ENCODE measurements at regions not wholly inside any gene's neighbourhood (a gene's known extent, or its start where the extent isn't known, plus 50 kb on each side); places are given as distances from the start of the nearest gene placed in this dataset.

- no peak overlapping the region for H3K4me3 Mint-ChIP-seq (ENCODE audit: unreplicated experiment)
- CTCF ChIA-PET, result interaction anchor here (0.6 to 0.7 kb wide), 2 partner anchors 28 to 238 kb away, joined by 3 read pairs; no protein-coding TSS in a partner anchor
- no peaks in the 10 kb centered on the region for H3K9me3 Mint-ChIP-seq (ENCODE audit: unreplicated experiment)
- H3K4me1 Mint-ChIP-seq (ENCODE audit: insufficient read depth, unreplicated experiment), result no peaks in the 10 kb centered on the region
- H3K36me3 Mint-ChIP-seq (ENCODE audit: insufficient read depth, unreplicated experiment), result no peaks in the 10 kb centered on the region
- POLR2A ChIA-PET, result no interaction called here
- no peak overlapping the region for H3K27ac Mint-ChIP-seq (ENCODE audit: low read depth, unreplicated experiment)
- intact Hi-C loops (cut with micrococcal nuclease), result no loop called here
- DNase-seq (ENCODE audit: unreplicated experiment), result no peak
- no peak for TF ChIP-seq CTCF (IDR thresholded peaks at IDR 0.05; ENCODE audit: unreplicated experiment)
- BruUV-seq (replicated peaks), result no TSS peak
- H3K27me3 Mint-ChIP-seq (ENCODE audit: insufficient read depth, unreplicated experiment), result no peaks in the 10 kb centered on the region
Measured at GRCh38 chr11:92894197-92894596, 75.3 kb upstream of the MTNR1B start.

- CTCF ChIA-PET, result interaction anchor here (1.0 to 1.2 kb wide), 2 partner anchors 44 to 1189 kb away, joined by 3 read pairs; no protein-coding TSS in a partner anchor
- POLR2A ChIA-PET, result no interaction called here
- no peak for DNase-seq (ENCODE audit: unreplicated experiment)
- no peak overlapping the region for H3K4me3 Mint-ChIP-seq (ENCODE audit: unreplicated experiment)
- no peak for TF ChIP-seq CTCF (IDR thresholded peaks at IDR 0.05; ENCODE audit: unreplicated experiment)
- H3K36me3 Mint-ChIP-seq (ENCODE audit: insufficient read depth, unreplicated experiment), result no peaks in the 10 kb centered on the region
- intact Hi-C loops (cut with micrococcal nuclease), result no loop called here
- BruUV-seq (replicated peaks), result no TSS peak
- no peak overlapping the region for H3K27ac Mint-ChIP-seq (ENCODE audit: low read depth, unreplicated experiment)
- no peaks in the 10 kb centered on the region for H3K9me3 Mint-ChIP-seq (ENCODE audit: unreplicated experiment)
- H3K4me1 Mint-ChIP-seq (ENCODE audit: insufficient read depth, unreplicated experiment), result no peaks in the 10 kb centered on the region
- no peaks in the 10 kb centered on the region for H3K27me3 Mint-ChIP-seq (ENCODE audit: insufficient read depth, unreplicated experiment)
Measured at GRCh38 chr11:92897487-92897886, 72.0 kb upstream of the MTNR1B start.

- ChIA-PET CTCF (interaction anchor here (0.6 kb wide), 2 partner anchors 17 to 990 kb away, joined by 3 read pairs; no protein-coding TSS in a partner anchor), POLR2A (no interaction called here)
- intact Hi-C loops (cut with micrococcal nuclease), result no loop called here
- BruUV-seq (replicated peaks), result no TSS peak
- no peaks in the 10 kb centered on the region for H3K36me3 Mint-ChIP-seq (ENCODE audit: insufficient read depth, unreplicated experiment)
- H3K4me3 Mint-ChIP-seq (ENCODE audit: unreplicated experiment), result no peak overlapping the region
- no peak overlapping the region for H3K27ac Mint-ChIP-seq (ENCODE audit: low read depth, unreplicated experiment)
- DNase-seq (ENCODE audit: unreplicated experiment), result no peak
- H3K27me3 Mint-ChIP-seq (ENCODE audit: insufficient read depth, unreplicated experiment), result no peaks in the 10 kb centered on the region
- H3K4me1 Mint-ChIP-seq (ENCODE audit: insufficient read depth, unreplicated experiment), result no peaks in the 10 kb centered on the region
- TF ChIP-seq CTCF (IDR thresholded peaks at IDR 0.05; ENCODE audit: unreplicated experiment), result no peak
- no peaks in the 10 kb centered on the region for H3K9me3 Mint-ChIP-seq (ENCODE audit: unreplicated experiment)
Measured at GRCh38 chr11:92902417-92902816, 67.0 kb upstream of the MTNR1B start.

GRCh38 chr11:92907671-92908070, 61.8 kb upstream of the MTNR1B start:
- Mint-ChIP-seq H3K27ac (ENCODE audit: low read depth, unreplicated experiment) (no peak overlapping the region), H3K36me3 (ENCODE audit: insufficient read depth, unreplicated experiment) (no peaks in the 10 kb centered on the region), H3K9me3 (ENCODE audit: unreplicated experiment) (no peaks in the 10 kb centered on the region), H3K4me3 (ENCODE audit: unreplicated experiment) (no peak overlapping the region), H3K4me1 (ENCODE audit: insufficient read depth, unreplicated experiment) (no peaks in the 10 kb centered on the region), H3K27me3 (ENCODE audit: insufficient read depth, unreplicated experiment) (no peaks in the 10 kb centered on the region)
- ChIA-PET CTCF (no interaction called here), POLR2A (no interaction called here)
- no peak for DNase-seq (ENCODE audit: unreplicated experiment)
- no TSS peak for BruUV-seq (replicated peaks)
- intact Hi-C loops (cut with micrococcal nuclease), result no loop called here
- no peak for TF ChIP-seq CTCF (IDR thresholded peaks at IDR 0.05; ENCODE audit: unreplicated experiment)
